Adrenal gland (tissue), 5 donors: ENCODE measurements at regions not wholly inside any gene's neighbourhood (a gene's known extent, or its start where the extent isn't known, plus 50 kb on each side); places are given as distances from the start of the nearest gene placed in this dataset.

Source experiments
- POLR2A ChIP-seq, 2 donors: fragments of 450-650 bp; IDR thresholded peaks; one replicate each; pipeline ENCODE4 v1.6.1; 2017; ENCODE audit warnings: antibody characterized with exemption in 2 of 2, mild to moderate bottlenecking in 2 of 2, moderate library complexity in 1 of 2
- TF ChIP-seq, protein P1 (sequence below), 6 experiments: fragments of 450-650 bp in 4 of 6; fragments of 200-600 bp in 2 of 6; sonication (generic) in 1 of 6; IDR thresholded peaks; 1 replicate in 5 of 6; 2 replicates in 1 of 6; pipeline versions ENCODE4 v1.5.1 to v1.8.0; 2016 to 2021; ENCODE audit warnings: antibody characterized with exemption in 6 of 6, mild to moderate bottlenecking in 2 of 6, moderate library complexity in 1 of 6
- donor health status: DM: no; HTN: no; CAD: no.

- TF ChIP-seq, protein P1, sequence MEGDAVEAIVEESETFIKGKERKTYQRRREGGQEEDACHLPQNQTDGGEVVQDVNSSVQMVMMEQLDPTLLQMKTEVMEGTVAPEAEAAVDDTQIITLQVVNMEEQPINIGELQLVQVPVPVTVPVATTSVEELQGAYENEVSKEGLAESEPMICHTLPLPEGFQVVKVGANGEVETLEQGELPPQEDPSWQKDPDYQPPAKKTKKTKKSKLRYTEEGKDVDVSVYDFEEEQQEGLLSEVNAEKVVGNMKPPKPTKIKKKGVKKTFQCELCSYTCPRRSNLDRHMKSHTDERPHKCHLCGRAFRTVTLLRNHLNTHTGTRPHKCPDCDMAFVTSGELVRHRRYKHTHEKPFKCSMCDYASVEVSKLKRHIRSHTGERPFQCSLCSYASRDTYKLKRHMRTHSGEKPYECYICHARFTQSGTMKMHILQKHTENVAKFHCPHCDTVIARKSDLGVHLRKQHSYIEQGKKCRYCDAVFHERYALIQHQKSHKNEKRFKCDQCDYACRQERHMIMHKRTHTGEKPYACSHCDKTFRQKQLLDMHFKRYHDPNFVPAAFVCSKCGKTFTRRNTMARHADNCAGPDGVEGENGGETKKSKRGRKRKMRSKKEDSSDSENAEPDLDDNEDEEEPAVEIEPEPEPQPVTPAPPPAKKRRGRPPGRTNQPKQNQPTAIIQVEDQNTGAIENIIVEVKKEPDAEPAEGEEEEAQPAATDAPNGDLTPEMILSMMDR (IDR thresholded peaks at IDR 0.05): no peak
- no peak for TF ChIP-seq POLR2A (IDR thresholded peaks at IDR 0.05)
Observed at GRCh38 chr7:85875398-85875797, 688.5 kb upstream of the SEMA3D start.
